OCI-LY7 (cell line): ENCODE measurements at regions not wholly inside any gene's neighbourhood (a gene's known extent, or its start where the extent isn't known, plus 50 kb on each side); places are given as distances from the start of the nearest gene placed in this dataset.

Experiments
- EZH2phosphoT487 ChIP-seq: fragments of 200-600 bp; sonication (generic); IDR thresholded peaks from 2 replicates; pipeline ENCODE4 v1.6.1; 2018; ENCODE audit warnings: low read depth, borderline replicate concordance, mild to moderate bottlenecking, mixed run types, antibody characterized with exemption, low read length, moderate library complexity, mixed read lengths
- TF ChIP-seq, protein P1 (sequence below): fragments of 200-600 bp; sonication (generic); conservative IDR thresholded peaks from 2 replicates; pipeline ENCODE4 v1.5.1; 2014; ENCODE audit warnings: mild to moderate bottlenecking, antibody characterized with exemption, low read length, moderate library complexity, mixed read lengths

DNA sequence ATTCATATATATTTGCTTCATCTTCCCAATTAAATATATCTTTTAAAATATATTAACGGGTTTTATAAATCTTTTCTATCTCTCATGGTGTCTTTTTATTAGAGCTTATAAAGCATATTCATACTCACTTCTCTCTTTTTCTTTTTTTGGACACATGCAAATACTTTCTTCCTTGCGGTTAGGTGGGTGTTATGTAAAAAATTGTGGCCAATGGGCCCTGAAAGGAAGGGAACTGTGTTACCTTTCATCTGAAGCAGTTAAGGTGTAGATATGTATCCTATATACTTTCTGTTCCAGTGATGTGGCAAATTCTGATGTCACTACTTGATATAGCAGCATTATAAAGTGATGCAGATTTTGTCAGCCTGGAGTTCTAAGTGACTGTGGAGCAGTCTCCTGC lies 714.5 kb downstream of the PLCL1 start:
- TF ChIP-seq, protein P1, sequence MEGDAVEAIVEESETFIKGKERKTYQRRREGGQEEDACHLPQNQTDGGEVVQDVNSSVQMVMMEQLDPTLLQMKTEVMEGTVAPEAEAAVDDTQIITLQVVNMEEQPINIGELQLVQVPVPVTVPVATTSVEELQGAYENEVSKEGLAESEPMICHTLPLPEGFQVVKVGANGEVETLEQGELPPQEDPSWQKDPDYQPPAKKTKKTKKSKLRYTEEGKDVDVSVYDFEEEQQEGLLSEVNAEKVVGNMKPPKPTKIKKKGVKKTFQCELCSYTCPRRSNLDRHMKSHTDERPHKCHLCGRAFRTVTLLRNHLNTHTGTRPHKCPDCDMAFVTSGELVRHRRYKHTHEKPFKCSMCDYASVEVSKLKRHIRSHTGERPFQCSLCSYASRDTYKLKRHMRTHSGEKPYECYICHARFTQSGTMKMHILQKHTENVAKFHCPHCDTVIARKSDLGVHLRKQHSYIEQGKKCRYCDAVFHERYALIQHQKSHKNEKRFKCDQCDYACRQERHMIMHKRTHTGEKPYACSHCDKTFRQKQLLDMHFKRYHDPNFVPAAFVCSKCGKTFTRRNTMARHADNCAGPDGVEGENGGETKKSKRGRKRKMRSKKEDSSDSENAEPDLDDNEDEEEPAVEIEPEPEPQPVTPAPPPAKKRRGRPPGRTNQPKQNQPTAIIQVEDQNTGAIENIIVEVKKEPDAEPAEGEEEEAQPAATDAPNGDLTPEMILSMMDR: no peak
- no peak for TF ChIP-seq EZH2phosphoT487
